GM19240 (cell line): ENCODE measurements at regions not wholly inside any gene's neighbourhood (a gene's known extent, or its start where the extent isn't known, plus 50 kb on each side); places are given as distances from the start of the nearest gene placed in this dataset.
"Not testable (repeated sequence)": the region's sequence is repeated elsewhere in the genome, so short reads cannot be mapped to it uniquely, and the experiment has no call there.

Experiments
- DNase-seq: peaks from one replicate; pipeline ENCODE4 v3.0.0; 2011; ENCODE audit warnings: low spot score; ENCODE audit not compliant: insufficient read length

- DNase-seq: no peak
These were observed 140.2 kb downstream of the NUFIP1 start for GRCh38 chr13:44848920-44849676.

GRCh38 chr13:44845281-44846058 lies 143.8 kb downstream of the NUFIP1 start:
- not testable (repeated sequence) for DNase-seq

GRCh38 chr13:44844786-44845185 lies 144.5 kb downstream of the NUFIP1 start:
- DNase-seq: no peak

GRCh38 chr13:44843403-44843802 lies 145.9 kb downstream of the NUFIP1 start:
- no peak for DNase-seq

- no peak for DNase-seq
These were observed 147.1 kb downstream of the NUFIP1 start for GRCh38 chr13:44842158-44842557.

GRCh38 chr13:44840131-44840530 lies 149.1 kb downstream of the NUFIP1 start:
- no peak for DNase-seq

GRCh38 chr13:44837250-44837649 lies 152.0 kb downstream of the NUFIP1 start:
- no peak for DNase-seq

GRCh38 chr13:44834404-44834803 lies 154.9 kb downstream of the NUFIP1 start:
- no peak for DNase-seq

GRCh38 chr13:44833626-44834025 lies 155.6 kb downstream of the NUFIP1 start:
- DNase-seq: no peak

GRCh38 chr13:44833139-44833538 lies 156.1 kb downstream of the NUFIP1 start:
- DNase-seq: no peak

GRCh38 chr13:44826591-44827350 lies 162.5 kb downstream of the NUFIP1 start:
- no peak for DNase-seq

GRCh38 chr13:44825953-44826352 lies 163.3 kb downstream of the NUFIP1 start:
- DNase-seq: no peak

- not testable (repeated sequence) for DNase-seq
These were observed 165.7 kb downstream of the NUFIP1 start for GRCh38 chr13:44823555-44823954.

GRCh38 chr13:44822291-44822690 lies 167.0 kb downstream of the NUFIP1 start:
- no peak for DNase-seq

- no peak for DNase-seq
These were observed 169.5 kb downstream of the NUFIP1 start for GRCh38 chr13:44819772-44820171.

- no peak for DNase-seq
These were observed 170.0 kb downstream of the NUFIP1 start for GRCh38 chr13:44819245-44819644.

- DNase-seq: no peak
These were observed 170.8 kb downstream of the NUFIP1 start for GRCh38 chr13:44818428-44818827.

GRCh38 chr13:44818016-44818415 lies 171.3 kb downstream of the NUFIP1 start:
- no peak for DNase-seq

GRCh38 chr13:44817131-44817671 lies 172.1 kb downstream of the NUFIP1 start:
- no peak for DNase-seq

- no peak for DNase-seq
These were observed 172.6 kb downstream of the NUFIP1 start for GRCh38 chr13:44816701-44817100.

GRCh38 chr13:44815623-44816022 lies 173.6 kb downstream of the NUFIP1 start:
- no peak for DNase-seq

- DNase-seq: no peak
These were observed 174.4 kb downstream of the NUFIP1 start for GRCh38 chr13:44814836-44815235.
